OCI-M1 (cell line): ENCODE measurements at regions not wholly inside any gene's neighbourhood (a gene's known extent, or its start where the extent isn't known, plus 50 kb on each side); places are given as distances from the start of the nearest gene placed in this dataset.

Source experiments
- DNase-seq: peaks from one replicate; lab custom pipeline; 2025; lab: John Stamatoyannopoulos, UW

DNA sequence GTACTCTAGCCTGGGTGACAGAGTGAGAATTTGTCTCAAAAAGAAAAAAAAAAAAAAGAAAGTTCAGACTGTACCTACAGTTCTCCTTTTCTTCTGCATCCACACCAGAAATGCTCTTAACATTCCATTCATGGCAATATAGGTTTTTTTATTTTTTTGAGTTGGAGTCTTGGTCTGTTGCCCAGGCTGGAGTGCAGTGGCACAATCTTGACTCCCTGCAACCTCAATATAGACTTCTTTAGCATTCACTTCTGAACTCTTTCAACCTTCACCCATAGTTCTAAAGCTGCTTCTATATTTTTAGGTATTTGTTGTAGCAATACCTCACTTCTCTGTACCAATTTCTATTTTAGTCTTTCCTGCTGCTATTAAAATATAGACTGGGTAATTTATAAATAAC, 1095.7 kb downstream of the FLRT2 start:
- DNase-seq, result no peak

DNA sequence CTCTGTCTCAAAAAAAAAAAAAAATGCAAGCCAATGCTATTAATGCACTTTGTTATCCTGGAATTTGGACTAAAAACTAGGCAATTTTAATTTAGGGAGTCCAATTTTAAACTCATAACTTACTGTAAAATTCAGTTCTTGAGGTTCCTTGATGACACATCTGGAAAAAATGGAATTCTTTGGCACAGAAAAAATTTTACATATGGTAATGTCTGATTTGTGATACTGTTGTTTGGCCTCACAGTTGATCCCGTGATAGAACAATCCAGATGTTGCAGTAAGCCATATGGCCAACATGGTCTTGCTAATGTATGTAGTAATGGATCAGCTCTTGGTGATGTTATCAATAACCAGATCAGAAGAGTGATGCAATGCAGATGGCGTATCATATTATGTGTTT, 1089.8 kb downstream of the FLRT2 start:
- DNase-seq, result no peak

DNA sequence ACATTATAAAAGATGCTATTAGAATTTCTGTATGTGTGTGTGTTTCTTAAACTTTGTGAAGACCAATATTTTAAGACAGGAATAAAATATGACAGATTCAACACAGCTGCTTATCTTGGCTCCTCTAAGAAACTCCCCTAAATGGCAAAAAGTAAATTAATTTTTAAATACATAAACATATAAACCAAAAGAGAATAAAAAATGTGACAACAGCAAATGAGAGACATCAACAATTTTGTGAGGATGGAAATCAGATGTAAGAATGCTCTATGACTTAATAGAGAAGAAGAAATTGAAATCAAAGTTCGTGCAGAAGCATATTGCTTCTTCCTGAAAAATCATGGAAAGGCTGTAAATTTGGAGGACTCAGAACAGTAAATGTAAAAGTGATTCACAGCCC, 1083.8 kb downstream of the FLRT2 start:
- no peak for DNase-seq

DNA sequence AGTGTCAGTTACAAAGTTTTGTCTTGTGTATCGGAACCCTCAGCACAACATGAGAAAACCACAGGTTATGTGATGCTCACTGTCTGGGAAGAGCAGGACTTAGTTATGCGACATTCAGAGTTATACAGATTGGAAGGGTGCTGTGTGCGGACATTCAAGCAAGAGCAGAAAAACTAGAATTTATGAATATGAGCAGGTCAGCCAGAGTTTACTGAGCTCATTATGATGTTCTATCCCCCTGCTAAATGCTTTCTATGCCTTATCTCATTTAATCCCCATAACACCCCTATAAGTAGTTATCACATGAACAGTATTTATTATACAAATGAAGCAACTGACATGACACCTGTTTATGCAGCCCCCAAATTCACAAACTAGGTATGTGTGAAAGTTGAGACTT, 1083.2 kb downstream of the FLRT2 start:
- no peak for DNase-seq

DNA sequence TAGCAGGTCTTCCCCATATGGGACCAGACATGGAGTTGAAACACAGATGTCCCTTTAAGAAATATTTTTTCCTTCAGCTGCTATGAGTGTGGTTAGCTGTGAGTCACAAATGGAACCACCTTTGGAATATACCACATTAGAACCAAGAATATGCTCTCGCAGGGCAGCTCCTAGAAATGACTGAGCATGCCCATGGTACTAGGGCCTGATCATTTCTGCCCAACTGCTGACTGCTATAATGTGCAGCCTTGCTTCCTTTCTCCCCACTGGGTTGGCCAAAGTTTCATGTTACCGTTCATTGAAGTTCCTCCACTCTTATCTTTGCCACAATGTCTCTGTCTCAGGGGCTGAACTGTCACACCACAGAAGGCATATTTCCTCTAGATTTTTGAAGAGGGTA, 1074.6 kb downstream of the FLRT2 start:
- peak; percentile 81 for DNase-seq

DNA sequence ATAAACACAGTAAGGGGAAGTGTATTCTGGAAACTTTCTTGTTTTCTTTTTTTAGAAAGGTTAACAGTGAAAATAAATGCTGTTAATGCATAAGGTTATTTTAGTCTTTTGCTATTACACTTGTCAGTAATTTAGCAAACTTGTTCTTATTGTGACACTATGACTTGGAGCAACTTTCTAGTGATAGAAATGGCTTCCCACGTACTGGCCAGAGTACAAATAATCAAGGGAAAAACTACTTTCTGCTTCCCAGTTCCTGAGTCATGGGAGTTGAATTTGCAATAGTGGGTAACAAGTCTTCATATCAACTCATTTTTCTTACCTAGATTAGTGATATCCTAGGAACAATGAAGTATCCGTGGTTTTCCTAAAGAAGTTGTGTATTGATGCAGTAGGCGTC, 1072.3 kb downstream of the FLRT2 start:
- DNase-seq, result no peak

DNA sequence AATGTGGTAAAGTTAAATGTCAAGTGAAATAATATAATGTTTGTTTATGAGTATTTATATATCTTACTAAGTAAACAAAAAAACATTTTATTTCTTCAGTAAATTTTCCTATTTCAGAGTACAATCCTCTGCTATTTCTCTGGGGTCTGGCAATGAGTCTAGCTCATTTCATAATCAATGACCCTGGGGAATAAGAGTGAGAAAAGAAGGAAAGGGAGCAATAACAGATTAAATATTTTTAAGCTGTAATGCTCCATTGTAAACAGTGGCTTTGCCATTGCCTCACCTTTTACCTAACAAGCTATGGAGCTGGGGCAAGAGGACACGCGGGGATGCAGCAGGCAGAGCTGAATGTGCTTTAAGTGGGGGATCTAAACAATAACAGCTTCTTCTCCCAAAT, 1071.9 kb downstream of the FLRT2 start:
- DNase-seq, result no peak

DNA sequence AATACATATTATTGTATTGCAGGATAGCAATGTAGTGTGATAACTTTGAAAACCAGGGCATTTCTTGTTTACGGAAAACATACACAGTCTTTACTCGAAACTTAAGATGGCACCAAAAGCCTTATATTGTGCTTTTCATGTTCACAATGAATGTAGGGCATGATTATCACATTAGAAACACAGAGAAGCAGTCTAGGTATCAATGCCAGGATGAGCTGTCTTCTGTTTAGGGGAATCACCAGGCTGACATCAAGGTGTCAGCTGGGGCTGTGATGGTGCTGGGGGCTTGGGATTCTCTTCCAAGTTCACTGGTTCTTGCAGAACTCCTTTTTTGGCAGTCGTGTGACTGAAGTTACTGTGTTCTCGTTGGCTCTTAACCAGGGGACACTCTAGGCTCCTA, 1067.3 kb downstream of the FLRT2 start:
- DNase-seq, result no peak

DNA sequence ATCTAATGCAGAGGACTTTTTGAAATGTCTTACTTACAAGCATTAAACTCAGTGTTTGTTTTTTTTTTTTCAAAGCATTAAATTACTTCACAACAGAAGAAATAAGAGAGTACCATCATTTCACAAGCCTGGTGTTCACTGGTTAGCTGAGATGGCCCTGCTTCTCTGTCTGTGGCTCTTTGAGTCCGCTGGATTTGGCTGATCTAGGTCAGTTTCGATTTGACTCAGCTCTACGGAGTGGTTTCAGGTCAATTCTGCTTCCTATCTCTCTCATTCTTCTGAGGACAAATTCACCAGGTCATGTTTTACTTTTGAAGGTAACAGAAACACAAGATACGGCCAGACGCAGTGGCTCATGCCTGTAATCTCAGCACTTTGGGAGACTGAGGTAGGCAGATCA, 1066.1 kb downstream of the FLRT2 start:
- no peak for DNase-seq

DNA sequence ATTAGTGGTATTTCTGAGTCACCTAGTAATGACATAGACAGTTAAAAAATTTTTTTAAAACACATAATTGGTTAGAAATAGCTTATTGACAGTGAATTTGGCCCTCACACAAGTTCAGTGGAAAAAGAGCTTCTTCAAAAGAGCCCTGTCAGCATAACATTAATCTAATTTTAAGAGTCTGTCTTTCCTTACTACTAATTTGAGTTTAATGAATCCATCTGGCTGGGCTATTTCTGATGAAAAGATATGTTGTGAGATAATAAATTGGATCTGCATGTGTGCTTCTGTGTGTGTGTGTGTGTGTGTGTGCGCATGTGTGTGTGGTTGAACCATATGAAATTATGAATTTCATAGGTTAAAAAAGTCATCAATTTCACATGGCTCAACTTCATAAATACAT, 1045.2 kb downstream of the FLRT2 start:
- DNase-seq, result no peak

DNA sequence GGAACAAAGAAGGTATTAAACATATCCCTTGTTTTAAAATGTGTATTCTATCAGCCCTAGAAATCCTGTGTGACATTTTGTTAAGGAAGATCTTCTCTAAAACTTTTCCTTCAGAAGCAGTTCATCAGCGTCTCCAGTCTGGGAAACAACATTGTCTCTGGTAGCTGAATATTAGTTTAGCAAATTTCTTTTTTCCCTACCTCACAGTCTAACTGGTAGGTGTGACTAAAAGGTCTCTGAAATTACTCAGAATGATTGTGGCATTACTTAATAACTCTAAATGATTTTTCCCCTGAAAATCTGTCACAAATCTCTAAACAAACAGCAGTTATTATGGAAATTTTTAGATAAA, 1044.8 kb downstream of the FLRT2 start:
- no peak for DNase-seq

DNA sequence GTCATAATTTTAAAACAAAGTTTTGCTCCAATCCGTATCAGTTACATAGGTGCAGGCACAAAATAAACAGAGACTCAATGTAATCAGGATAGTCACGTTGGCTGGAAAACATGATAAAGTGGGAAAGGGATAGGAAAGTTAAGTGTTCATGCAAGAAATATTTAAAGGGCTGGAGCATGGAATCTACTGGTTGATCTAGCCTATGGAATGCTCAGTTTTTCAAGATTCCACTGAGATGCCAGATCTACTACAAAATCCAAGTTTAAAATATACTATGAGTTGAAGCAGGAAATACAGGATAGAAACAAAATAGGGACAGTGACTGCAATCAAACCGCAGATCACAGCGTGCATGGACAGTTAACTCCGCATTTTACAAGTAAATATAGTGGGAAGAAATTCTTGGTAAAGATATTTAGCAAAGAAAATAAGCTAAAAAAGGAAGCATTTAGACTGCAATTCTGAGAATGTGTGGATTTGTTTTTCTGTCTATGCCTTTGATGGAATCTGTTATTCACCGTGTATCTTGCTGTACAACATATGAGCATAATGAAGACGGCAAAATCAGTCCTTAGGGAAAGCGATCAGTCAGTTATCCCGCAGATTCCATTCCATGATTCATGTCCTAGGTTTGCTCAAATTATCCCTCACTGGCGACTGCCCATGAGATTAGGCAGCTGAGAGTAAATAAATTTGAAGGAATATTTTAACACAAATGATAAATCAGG, 1044.3 kb downstream of the FLRT2 start:
- DNase-seq, result peak; percentile 18

DNA sequence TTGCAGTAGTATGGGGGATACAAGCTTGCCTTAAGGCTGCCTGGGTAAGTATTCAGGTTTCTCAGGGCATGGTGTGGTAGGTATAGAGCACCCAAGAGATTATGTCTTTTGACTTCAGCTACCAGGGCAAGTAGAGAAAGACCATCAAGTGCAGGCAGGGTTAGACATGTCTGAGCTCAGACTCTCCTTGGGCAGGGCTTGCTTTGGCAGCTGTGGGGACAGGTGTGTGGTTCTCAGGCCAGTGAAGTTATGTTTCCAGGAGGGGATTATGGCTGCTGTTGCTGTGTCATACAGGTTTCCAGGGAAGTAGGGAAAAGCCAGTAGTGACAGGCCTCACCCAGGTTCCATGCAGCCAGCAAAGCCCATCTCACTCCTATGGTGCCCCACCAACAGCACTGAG, 1040.4 kb downstream of the FLRT2 start:
- DNase-seq, result no peak

DNA sequence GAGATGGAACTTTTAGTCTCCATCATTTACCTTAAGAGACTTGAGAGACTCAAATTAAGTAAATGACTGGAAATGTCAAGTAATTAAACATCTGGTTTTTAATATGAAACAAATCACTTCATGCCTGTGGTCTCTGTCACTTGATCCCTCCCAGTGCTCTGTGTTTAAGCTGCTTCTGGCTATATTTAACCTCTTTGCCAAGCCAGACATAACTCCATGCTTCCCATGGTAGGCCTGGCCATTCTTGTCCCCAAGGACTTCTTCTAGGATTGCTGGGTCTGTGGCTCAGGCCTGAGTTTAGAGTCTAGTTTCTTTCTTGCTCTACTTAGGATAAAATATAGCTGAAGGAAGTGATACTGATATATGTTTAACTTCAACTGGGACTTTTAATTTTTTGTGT, 1013.6 kb downstream of the FLRT2 start:
- DNase-seq, result no peak

DNA sequence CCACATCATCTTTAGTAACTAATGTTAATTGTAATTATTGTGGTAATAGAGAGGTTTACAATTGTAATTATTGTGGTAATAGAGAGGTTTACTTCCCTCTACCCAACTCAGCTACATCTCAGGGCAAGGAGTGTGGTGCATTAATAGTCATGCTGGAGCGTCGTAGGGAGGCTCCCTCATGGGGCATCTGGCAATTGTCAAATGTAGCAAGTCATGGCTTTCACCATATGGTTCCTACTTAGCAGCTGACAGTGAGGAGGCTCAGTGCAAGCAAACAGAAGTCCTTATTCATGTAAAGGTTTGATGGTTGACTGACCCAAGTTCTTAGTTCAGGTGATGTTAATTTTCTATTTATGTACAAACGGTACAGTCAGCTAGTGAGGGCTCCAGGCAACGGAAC, 1012.0 kb downstream of the FLRT2 start:
- no peak for DNase-seq

DNA sequence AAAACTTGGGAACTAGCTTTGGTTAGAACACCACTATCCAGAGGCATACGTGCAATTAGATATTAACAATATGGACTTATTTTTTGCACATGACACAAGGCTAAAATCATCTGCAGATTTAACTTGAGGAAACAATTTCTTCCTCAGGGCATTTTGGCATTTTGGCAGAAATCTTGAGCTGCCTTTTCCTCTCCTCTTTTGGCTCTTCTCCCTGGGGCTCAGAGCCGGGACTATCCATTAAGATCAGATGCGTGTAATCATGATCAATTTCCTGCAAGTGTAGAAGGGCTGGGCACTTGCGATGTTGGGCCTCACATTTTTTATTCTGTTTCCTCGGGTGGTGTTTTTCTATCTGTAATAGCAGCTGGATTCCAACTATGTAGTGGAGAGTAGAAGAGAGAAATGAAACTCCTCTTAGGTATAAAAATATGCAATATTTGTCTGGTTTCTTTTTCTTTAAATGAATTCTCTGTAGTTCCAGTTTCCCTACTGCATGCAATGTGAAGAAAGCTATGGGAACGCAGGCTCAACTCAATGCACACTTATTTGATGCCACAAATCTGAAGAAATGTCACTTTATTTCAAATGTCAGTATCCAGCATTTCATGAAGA, 1010.8 kb downstream of the FLRT2 start:
- DNase-seq, result no peak

DNA sequence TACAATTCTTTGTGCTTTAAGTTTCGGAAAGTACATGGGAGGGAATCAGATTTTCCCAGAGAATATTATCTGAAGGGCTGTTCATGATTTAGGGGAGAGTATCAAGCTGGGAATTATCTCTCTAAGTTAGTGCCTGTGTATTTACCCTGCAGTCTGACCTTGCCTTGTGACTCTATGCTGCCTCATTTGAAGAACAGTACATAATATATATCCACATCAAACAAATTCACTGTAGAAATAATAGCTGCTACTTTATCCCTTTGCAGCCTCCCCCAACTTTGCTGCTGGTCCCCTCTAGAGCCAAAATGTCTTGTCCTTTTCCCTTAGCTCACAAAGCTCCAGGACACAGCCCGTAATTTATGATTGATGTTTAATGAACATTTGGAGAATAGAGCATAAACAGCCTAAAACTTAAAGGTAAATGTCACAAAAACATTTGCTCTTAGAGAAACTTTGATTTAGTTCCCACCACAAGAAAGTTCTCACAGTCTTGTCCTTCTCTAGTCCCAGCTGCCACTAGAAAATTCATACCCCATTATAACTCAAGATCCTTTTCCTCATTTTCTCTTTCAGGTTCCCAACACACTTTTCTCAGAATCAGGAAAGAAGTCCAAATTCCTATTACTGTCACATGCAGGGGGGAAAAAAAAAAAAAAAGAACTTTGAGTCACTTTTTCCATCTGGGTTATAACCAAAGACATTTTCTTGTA, 1009.6 kb downstream of the FLRT2 start:
- no peak for DNase-seq

DNA sequence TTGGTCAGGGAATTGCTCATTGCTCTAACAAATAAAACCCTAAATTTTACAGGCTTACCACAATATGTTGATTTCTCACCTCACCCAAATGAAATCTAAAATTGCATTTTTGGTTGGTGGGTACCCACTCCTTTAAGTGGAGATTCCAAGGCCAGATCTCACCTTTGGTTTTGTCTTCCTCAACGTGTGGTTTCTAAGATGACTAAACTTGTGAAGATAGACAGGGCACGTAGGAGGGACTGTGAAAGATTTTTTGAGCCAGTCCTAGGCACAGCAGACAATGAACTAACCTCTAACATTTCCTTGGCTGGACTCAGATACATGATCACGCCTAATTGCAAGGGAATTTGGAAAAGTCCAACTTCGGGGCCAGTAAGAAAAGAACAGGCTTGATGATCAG, 1003.9 kb downstream of the FLRT2 start:
- no peak for DNase-seq

DNA sequence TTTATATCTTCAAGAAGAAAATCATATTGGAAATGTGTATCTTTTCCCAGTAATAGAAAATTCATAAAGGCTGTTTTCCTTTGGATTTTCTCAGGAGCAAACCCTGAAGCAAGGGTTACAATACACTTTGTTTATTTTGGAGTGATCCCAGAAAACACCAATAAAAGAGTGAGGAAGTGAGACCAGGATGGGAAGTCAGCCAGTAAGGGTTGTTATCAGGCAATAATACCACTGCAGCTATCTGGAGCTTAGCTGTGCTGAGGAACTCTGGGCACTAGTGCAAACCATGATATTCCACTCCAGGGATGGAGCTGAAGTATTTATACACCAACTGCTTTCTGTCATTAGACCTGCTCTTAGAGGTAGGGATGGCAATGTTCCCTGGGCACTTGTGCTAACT, 1002.3 kb downstream of the FLRT2 start:
- DNase-seq, result no peak

DNA sequence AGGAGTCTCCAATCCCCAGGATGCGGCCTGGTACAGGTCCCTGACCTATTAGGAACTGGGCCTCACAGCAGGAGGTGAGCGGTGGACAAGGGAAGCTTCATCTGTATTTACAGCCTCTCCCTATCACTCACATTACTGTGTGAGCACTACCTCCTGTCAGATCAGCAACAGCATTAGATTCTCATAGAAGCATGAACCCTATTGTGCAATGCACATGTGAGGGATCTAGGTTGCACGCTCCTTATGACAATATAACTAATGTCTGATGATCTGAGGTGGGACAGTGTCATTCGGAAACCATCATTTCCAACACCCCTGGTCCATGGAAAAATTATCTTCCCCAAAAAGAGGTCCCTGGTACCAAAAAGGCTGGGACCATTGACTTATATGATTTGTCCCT, 1000.5 kb downstream of the FLRT2 start:
- DNase-seq, result no peak

DNA sequence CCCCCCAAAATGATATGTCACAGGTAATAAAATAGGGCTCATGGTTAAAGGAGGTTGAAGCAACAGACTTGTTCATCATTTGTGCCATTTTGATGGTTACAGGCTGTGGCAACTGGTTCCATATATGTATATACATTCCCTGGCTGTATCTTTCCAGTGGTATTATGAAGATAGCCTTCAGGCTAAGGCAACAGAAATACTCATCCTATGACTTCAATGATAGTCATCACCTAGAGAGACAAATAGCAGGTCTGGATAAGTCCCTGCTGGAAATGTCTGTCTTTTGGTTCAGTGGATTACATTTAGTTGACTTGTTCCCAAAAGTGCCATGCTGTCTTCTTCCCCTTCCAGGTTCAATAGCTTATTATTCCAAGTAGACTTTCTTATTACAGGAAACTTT, 997.4 kb downstream of the FLRT2 start:
- DNase-seq, result no peak

DNA sequence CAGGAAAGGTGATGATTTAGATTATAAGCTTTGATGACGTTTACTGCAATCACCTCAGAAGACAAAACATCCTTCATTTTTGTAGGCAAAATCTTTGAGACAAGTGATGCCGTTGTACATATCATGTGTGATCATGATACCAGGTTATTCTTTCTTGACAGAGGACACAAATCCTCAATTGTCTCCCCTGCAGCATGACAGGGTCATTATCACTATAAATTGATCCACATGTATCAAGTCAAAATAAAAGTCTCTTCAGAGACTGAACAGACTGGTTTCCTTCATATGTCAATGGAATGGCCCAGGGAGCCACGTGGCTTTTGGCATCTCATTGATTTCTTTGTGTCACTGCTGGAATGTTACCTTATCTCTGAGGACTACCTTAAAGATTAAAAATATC, 995.7 kb downstream of the FLRT2 start:
- DNase-seq, result no peak

DNA sequence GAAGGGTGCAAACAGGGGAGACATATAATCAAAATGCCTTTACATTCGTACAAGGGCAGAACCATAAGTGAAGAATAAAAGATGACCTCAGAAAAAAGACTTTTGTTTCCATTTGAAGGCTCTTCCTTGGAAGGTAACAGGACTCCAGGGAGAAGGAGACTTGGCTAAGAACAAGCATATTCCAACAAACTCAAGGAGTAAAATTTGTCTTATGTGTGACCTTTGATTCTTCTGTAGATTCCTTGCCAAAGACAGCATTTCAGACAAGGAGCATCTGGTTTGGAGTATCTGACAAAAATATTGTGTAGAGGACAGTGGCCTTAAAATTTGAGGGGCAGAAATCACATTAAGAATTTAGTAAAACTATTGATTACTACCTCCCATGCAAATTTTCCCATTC, 991.9 kb downstream of the FLRT2 start:
- no peak for DNase-seq
